ENCODE measurements at regions not wholly inside any gene's neighbourhood (a gene's known extent, or its start where the extent isn't known, plus 50 kb on each side); places are given as distances from the start of the nearest gene placed in this dataset.
"Not testable (repeated sequence)": the region's sequence is repeated elsewhere in the genome, so short reads cannot be mapped to it uniquely, and the experiment has no call there.

GRCh38 chr20:48148916-48149672, 363.8 kb upstream of the SULF2 start:
- no peak overlapping the region for H3K27ac Mint-ChIP-seq
- ATAC-seq (replicated peaks): no peak
- peaks cover 25% of the 10 kb centered on the region for H3K27me3 Mint-ChIP-seq
- no peak overlapping the region for H3K4me3 Mint-ChIP-seq
- no peaks in the 10 kb centered on the region for H3K9me3 Mint-ChIP-seq
- no peaks in the 10 kb centered on the region for H3K4me1 Mint-ChIP-seq
- no peaks in the 10 kb centered on the region for H3K36me3 Mint-ChIP-seq (ENCODE audit: low read depth)

GRCh38 chr20:48148020-48148419, 362.7 kb upstream of the SULF2 start:
- H3K4me3 Mint-ChIP-seq: no peak overlapping the region
- ATAC-seq (replicated peaks): no peak
- H3K4me1 Mint-ChIP-seq: no peaks in the 10 kb centered on the region
- H3K27me3 Mint-ChIP-seq: peaks cover 18% of the 10 kb centered on the region
- no peaks in the 10 kb centered on the region for H3K36me3 Mint-ChIP-seq (ENCODE audit: low read depth)
- no peaks in the 10 kb centered on the region for H3K9me3 Mint-ChIP-seq
- no peak overlapping the region for H3K27ac Mint-ChIP-seq

- H3K4me3 Mint-ChIP-seq: no peak overlapping the region
- peaks cover 16% of the 10 kb centered on the region for H3K27me3 Mint-ChIP-seq
- H3K9me3 Mint-ChIP-seq: no peaks in the 10 kb centered on the region
- no peaks in the 10 kb centered on the region for H3K4me1 Mint-ChIP-seq
- no peak overlapping the region for H3K27ac Mint-ChIP-seq
- ATAC-seq (replicated peaks): no peak
- H3K36me3 Mint-ChIP-seq (ENCODE audit: low read depth): no peaks in the 10 kb centered on the region
Observed at GRCh38 chr20:48147311-48147710, 362.0 kb upstream of the SULF2 start.

- H3K36me3 Mint-ChIP-seq (ENCODE audit: low read depth): no peaks in the 10 kb centered on the region
- no peaks in the 10 kb centered on the region for H3K4me1 Mint-ChIP-seq
- no peak for ATAC-seq (replicated peaks)
- H3K27me3 Mint-ChIP-seq: peaks cover 14% of the 10 kb centered on the region
- no peak overlapping the region for H3K4me3 Mint-ChIP-seq
- H3K9me3 Mint-ChIP-seq: no peaks in the 10 kb centered on the region
- no peak overlapping the region for H3K27ac Mint-ChIP-seq
Observed at GRCh38 chr20:48146877-48147276, 361.6 kb upstream of the SULF2 start.

- Mint-ChIP-seq H3K9me3 (no peaks in the 10 kb centered on the region), H3K27ac (no peak overlapping the region), H3K4me3 (no peak overlapping the region), H3K36me3 (ENCODE audit: low read depth) (no peaks in the 10 kb centered on the region), H3K27me3 (peaks cover 18% of the 10 kb centered on the region), H3K4me1 (no peaks in the 10 kb centered on the region)
- no peak for ATAC-seq (replicated peaks)
Observed at GRCh38 chr20:48146308-48146707, 361.0 kb upstream of the SULF2 start.

- no peak overlapping the region for H3K27ac Mint-ChIP-seq
- no peak overlapping the region for H3K4me3 Mint-ChIP-seq
- H3K27me3 Mint-ChIP-seq: peaks cover 26% of the 10 kb centered on the region
- peaks cover 3% of the 10 kb centered on the region for H3K4me1 Mint-ChIP-seq
- no peak for ATAC-seq (replicated peaks)
- no peaks in the 10 kb centered on the region for H3K9me3 Mint-ChIP-seq
- no peaks in the 10 kb centered on the region for H3K36me3 Mint-ChIP-seq (ENCODE audit: low read depth)
Observed at GRCh38 chr20:48143435-48144081, 358.3 kb upstream of the SULF2 start.

GRCh38 chr20:48142516-48142773, 357.2 kb upstream of the SULF2 start:
- H3K27ac Mint-ChIP-seq: no peak overlapping the region
- H3K4me3 Mint-ChIP-seq: no peak overlapping the region
- H3K9me3 Mint-ChIP-seq: no peaks in the 10 kb centered on the region
- peaks cover 30% of the 10 kb centered on the region for H3K27me3 Mint-ChIP-seq
- H3K4me1 Mint-ChIP-seq: peaks cover 3% of the 10 kb centered on the region
- H3K36me3 Mint-ChIP-seq (ENCODE audit: low read depth): no peaks in the 10 kb centered on the region
- ATAC-seq (replicated peaks): no peak

GRCh38 chr20:48141660-48142515, 356.6 kb upstream of the SULF2 start:
- H3K27ac Mint-ChIP-seq: no peak overlapping the region
- no peak for ATAC-seq (replicated peaks)
- H3K4me1 Mint-ChIP-seq: peaks cover 3% of the 10 kb centered on the region
- H3K4me3 Mint-ChIP-seq: no peak overlapping the region
- no peaks in the 10 kb centered on the region for H3K36me3 Mint-ChIP-seq (ENCODE audit: low read depth)
- H3K9me3 Mint-ChIP-seq: no peaks in the 10 kb centered on the region
- H3K27me3 Mint-ChIP-seq: peaks cover 29% of the 10 kb centered on the region

- ATAC-seq (replicated peaks): no peak
- no peaks in the 10 kb centered on the region for H3K9me3 Mint-ChIP-seq
- H3K27me3 Mint-ChIP-seq: peaks cover 22% of the 10 kb centered on the region
- H3K4me3 Mint-ChIP-seq: no peak overlapping the region
- no peak overlapping the region for H3K27ac Mint-ChIP-seq
- H3K36me3 Mint-ChIP-seq (ENCODE audit: low read depth): no peaks in the 10 kb centered on the region
- peaks cover 3% of the 10 kb centered on the region for H3K4me1 Mint-ChIP-seq
Observed at GRCh38 chr20:48139262-48140041, 354.2 kb upstream of the SULF2 start.

GRCh38 chr20:48132834-48133233, 347.6 kb upstream of the SULF2 start:
- no peak for ATAC-seq (replicated peaks)
- Mint-ChIP-seq H3K27me3 (peaks cover 27% of the 10 kb centered on the region), H3K9me3 (peaks cover 3% of the 10 kb centered on the region), H3K27ac (no peak overlapping the region), H3K4me3 (no peak overlapping the region), H3K4me1 (no peaks in the 10 kb centered on the region), H3K36me3 (ENCODE audit: low read depth) (no peaks in the 10 kb centered on the region)

- Mint-ChIP-seq H3K27me3 (peaks cover 24% of the 10 kb centered on the region), H3K36me3 (ENCODE audit: low read depth) (no peaks in the 10 kb centered on the region), H3K27ac (no peak overlapping the region), H3K4me3 (no peak overlapping the region), H3K9me3 (peaks cover 3% of the 10 kb centered on the region), H3K4me1 (no peaks in the 10 kb centered on the region)
- ATAC-seq (replicated peaks): no peak
Observed at GRCh38 chr20:48131581-48131980, 346.3 kb upstream of the SULF2 start.

GRCh38 chr20:48129345-48129942, 344.2 kb upstream of the SULF2 start:
- ATAC-seq (replicated peaks): no peak
- H3K4me3 Mint-ChIP-seq: no peak overlapping the region
- H3K4me1 Mint-ChIP-seq: no peaks in the 10 kb centered on the region
- H3K36me3 Mint-ChIP-seq (ENCODE audit: low read depth): no peaks in the 10 kb centered on the region
- peaks cover 21% of the 10 kb centered on the region for H3K27me3 Mint-ChIP-seq
- no peak overlapping the region for H3K27ac Mint-ChIP-seq
- peaks cover 3% of the 10 kb centered on the region for H3K9me3 Mint-ChIP-seq

- Mint-ChIP-seq H3K9me3 (no peaks in the 10 kb centered on the region), H3K27ac (no peak overlapping the region), H3K4me3 (no peak overlapping the region), H3K36me3 (ENCODE audit: low read depth) (no peaks in the 10 kb centered on the region), H3K4me1 (no peaks in the 10 kb centered on the region), H3K27me3 (peaks cover 14% of the 10 kb centered on the region)
- ATAC-seq (replicated peaks): no peak
Observed at GRCh38 chr20:48128436-48128835, 343.2 kb upstream of the SULF2 start.

- not testable (repeated sequence) for ATAC-seq (replicated peaks); H3K4me1 Mint-ChIP-seq; H3K36me3 Mint-ChIP-seq (ENCODE audit: low read depth); H3K27ac Mint-ChIP-seq; H3K9me3 Mint-ChIP-seq; H3K4me3 Mint-ChIP-seq; H3K27me3 Mint-ChIP-seq
Observed at GRCh38 chr20:48127964-48128363, 342.7 kb upstream of the SULF2 start.

Data from activated T-helper 17 cell treated with anti-CD3 and anti-CD28 coated beads, Interleukin-2, amount 50 U/mL, for 72 hours (primary cell).